HG03342 (cell line): ENCODE measurements at regions not wholly inside any gene's neighbourhood (a gene's known extent, or its start where the extent isn't known, plus 50 kb on each side); places are given as distances from the start of the nearest gene placed in this dataset.
A peak's percentile ranks its signal among the peaks of the same experiment; 100 is the strongest.
"Not testable (repeated sequence)": the region's sequence is repeated elsewhere in the genome, so short reads cannot be mapped to it uniquely, and the experiment has no call there.

Source experiments
- ATAC-seq: cut with Tn5 transposase; IDR thresholded peaks from one replicate; pipeline ENCODE4 v1.9.1; 2021; ENCODE audit warnings: mild to moderate bottlenecking, moderate library complexity; ENCODE audit not compliant: unreplicated experiment

DNA sequence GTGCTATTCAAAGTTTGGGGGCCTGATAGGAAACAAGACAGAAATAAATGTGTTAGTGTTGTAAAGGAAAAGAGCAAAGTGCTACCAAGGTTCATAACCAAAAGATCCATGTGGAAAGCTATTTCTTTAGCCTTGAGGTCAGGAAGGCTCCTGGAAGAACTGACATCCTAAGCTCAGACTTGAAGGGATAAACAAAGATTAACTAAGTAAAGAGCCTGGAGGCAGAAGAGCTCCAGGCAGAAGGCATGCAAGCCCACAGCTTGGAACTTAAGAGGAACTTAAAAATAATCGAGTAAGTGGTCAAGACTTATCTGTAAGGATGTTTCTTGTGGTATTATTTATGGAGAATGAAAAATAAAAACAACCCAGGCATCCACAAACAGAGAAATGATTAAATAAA, 245.0 kb upstream of the MGAT5 start:
- ATAC-seq = no peak

GRCh38 chr2:134009440-134009839, 244.4 kb upstream of the MGAT5 start:
- ATAC-seq = no peak

DNA sequence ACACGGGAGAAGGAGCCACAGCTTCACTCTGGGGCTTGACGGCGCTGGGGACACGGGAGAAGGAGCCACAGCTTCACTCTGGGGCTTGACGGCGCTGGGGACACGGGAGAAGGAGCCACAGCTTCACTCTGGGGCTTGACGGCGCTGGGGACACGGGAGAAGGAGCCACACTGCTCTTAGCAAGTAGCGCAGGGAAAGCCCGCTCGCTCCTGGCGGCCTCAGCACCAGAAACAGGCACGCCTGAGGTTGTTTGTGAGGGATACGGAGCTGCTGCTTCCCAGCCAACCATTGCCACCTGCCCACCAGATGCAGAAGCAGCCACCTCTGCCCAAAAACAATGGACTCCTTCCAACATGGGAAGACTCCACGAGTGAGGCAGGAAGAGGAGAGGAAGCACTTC, 244.0 kb upstream of the MGAT5 start:
- not testable (repeated sequence) for ATAC-seq

GRCh38 chr2:134011936-134012586, 241.8 kb upstream of the MGAT5 start:
- no peak for ATAC-seq

GRCh38 chr2:134014196-134014960, 239.5 kb upstream of the MGAT5 start:
- no peak for ATAC-seq

DNA sequence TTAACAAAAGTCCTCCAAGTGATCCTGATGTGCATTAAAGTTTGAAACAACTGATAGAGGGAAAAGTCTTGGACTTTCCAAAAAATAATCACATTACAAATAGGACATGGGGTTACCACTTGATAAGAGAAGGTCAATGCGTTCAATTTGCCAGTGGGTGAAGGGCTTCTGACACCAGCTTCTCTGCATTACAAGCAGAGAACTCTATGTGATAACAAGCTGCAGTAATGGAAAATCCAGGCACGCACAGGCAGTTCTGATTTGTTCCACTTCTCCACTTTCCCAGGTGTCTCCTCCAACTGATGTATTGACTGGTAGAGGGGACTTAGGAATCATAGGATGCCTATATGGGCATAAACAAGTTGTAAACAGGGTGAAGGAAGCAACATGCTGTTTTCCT, 234.0 kb upstream of the MGAT5 start:
- ATAC-seq = no peak

DNA sequence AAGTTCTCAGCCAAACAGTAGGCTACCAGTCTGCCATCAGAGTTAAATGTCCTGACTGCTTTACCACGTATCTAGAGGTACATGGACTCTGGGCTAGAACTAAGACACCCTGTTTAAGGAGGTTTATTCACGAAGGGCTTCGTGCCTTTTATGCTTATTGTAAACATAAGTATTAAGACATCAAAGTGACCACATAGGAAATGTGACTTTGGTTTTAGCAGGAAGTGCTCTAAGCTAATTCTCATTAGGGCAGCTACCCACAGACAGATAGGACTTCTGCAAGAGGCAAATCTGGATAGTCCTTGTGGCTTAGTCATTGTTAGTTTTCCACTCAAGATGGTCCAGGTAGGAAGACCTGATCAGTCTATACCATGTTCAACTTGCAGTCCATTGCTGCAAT, 233.3 kb upstream of the MGAT5 start:
- ATAC-seq = no peak

DNA sequence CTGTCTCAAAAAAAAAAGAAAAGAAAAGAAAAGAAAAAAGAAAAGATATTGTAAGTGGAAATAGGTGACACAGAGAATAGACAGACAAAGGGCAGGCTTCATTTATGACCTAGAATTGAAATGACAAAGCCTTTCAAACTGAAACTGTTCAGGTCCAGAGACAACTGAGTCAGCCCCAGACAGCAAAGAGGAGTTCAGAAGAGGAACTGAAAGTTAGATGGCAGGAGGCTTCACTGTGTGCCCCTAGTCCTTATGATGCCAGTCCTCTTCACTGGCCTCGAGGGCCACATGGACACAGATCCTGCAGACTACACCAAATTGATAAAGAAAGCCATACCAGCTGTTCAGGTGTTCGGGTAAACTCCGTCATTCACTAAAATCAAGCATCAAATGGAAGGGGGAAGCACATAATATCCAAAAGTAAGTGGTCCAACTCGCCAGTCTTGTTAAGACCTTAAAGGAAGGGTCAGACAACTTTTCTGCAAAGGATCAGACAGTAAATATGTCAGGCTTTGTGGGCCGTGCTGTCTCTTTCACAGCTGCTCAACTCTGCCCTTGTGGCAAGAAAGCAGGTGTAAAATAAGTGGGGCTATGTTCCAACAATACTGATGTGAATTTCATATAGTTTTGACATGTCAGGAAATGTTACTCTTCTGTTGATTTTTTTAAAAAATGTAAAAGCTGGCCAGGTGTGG, 231.9 kb upstream of the MGAT5 start:
- ATAC-seq = peak; percentile 98

GRCh38 chr2:134023854-134024253, 230.0 kb upstream of the MGAT5 start:
- ATAC-seq = no peak

GRCh38 chr2:134027980-134028379, 225.9 kb upstream of the MGAT5 start:
- no peak for ATAC-seq

DNA sequence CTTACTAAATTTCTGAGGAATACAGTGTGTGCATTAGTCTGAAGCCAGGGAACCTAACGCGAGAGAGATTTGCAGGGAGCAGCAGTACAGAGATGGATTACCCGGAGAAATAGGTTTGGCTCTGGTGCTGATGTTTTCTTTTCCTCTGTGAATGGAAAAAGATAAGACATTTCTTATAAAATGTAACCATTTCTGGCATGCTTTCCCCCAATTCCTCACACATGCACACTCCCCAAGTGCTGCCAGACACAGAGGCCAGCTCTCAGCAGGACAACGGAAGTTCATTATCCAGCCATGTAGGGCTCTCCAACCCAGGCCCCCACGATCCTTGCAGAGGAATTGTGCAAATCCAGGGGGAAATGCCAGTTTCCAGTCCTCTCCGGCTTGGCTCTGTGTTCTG, 224.5 kb upstream of the MGAT5 start:
- no peak for ATAC-seq

DNA sequence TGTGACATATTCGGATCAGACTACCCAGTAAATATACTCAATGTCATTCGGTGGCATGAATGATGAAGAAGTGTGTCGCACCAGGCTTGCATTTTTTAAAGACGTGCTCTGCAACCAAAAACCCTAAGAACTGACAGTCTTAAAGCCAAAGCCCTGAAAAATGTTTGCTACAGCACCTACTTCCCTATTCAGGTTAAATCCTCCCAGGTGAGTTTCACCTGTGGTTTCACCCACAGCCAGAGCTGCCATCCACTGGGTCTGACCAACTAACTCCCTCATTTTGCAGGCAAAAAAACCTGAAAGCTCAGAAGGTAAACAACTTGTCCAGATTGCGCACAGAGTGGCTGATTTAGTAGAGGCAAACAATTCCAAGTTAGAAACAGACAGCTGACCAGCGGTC, 222.3 kb upstream of the MGAT5 start:
- ATAC-seq = no peak

- ATAC-seq = no peak
Observed at GRCh38 chr2:134035605-134036370, 218.1 kb upstream of the MGAT5 start.

GRCh38 chr2:134039912-134040581, 213.8 kb upstream of the MGAT5 start:
- no peak for ATAC-seq

- ATAC-seq = not testable (repeated sequence)
Observed at GRCh38 chr2:134040626-134041172, 213.2 kb upstream of the MGAT5 start.

DNA sequence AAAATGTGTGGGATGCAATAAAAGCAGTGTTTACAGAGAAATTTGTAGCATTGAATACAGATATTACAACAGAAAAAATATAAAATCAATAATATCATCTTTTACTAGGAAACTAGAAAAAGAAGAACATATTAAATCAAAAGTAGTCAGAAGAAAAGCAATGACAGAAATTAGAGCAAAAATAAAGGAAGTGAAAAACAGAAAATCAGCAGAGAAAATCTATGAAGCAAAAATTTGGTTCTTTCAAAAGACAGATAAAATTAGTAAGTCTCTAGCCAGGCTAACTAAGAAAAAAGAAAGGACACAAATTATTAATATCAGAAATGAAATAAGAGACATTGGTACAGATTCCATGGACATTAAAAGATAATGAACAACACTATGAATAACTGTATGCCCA, 212.0 kb upstream of the MGAT5 start:
- no peak for ATAC-seq

DNA sequence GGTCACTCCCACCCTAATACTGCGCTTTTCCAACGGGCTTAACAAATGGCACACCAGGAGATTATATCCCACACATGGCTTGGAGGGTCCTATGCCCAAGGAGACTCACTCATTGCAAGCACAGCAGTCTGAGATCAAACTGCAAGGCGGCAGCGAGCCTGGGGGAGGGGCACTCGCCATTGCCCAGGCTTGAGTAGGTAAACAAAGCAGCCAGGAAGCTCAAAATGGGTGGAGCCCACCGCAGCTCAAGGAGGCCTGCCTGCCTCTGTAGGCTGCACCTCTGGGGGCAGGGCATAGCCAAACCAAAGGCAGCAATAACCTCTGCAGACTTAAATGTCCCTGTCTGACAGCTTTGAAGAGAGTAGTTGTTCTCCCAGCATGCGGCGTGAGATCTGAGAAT, 210.8 kb upstream of the MGAT5 start:
- not testable (repeated sequence) for ATAC-seq

- no peak for ATAC-seq
Observed at GRCh38 chr2:134052173-134052572, 201.7 kb upstream of the MGAT5 start.

- ATAC-seq = no peak
Observed at GRCh38 chr2:134056173-134056572, 197.7 kb upstream of the MGAT5 start.

GRCh38 chr2:134061066-134061465, 192.8 kb upstream of the MGAT5 start:
- ATAC-seq = not testable (repeated sequence)
